ENCODE measurements at regions not wholly inside any gene's neighbourhood (a gene's known extent, or its start where the extent isn't known, plus 50 kb on each side); places are given as distances from the start of the nearest gene placed in this dataset.

GRCh38 chr17:6196355-6196754, 126.2 kb downstream of the WSCD1 start:
- POLR2A ChIA-PET (ENCODE audit: partially characterized antibody) = no interaction called here
- H3K79me1 ChIP-seq (ENCODE audit: low read depth, low read length) = no peaks in the 10 kb centered on the region
- FAIRE-seq (no peak), DNase-seq (ENCODE audit: low read depth in 1 of 2, low spot score in 2 of 2) (no peak)
- TF ChIP-seq SIN3A (conservative IDR thresholded peaks at IDR 0.05 in 1 of 2, IDR thresholded peaks at IDR 0.05 in 1 of 2; ENCODE audit: low read depth in 1 of 2, low read length in 2 of 2) (no peak), SUZ12 (IDR thresholded peaks at IDR 0.05; ENCODE audit: low read length) (no peak), NRF1 (IDR thresholded peaks at IDR 0.05; ENCODE audit: low read depth, low read length) (no peak), POLR2A (IDR thresholded peaks at IDR 0.05; ENCODE audit: control extremely low read depth in 1 of 2, low read depth in 2 of 2, low read length in 2 of 2) (no peak), YY1 (IDR thresholded peaks at IDR 0.05; ENCODE audit: low read depth, low read length) (no peak), TEAD4 (IDR thresholded peaks at IDR 0.05; ENCODE audit: low read depth, low read length) (no peak), GABPA (IDR thresholded peaks at IDR 0.05; ENCODE audit: borderline replicate concordance, insufficient read depth, low read length) (no peak), SAP30 (IDR thresholded peaks at IDR 0.05; ENCODE audit: insufficient read depth, insufficient replicate concordance, low read length) (no peak), CTBP2 (IDR thresholded peaks at IDR 0.05; ENCODE audit: borderline replicate concordance, insufficient read depth, insufficient read length, low read length) (no peak), TCF12 (IDR thresholded peaks at IDR 0.05; ENCODE audit: low read depth, low read length) (no peak), GTF2F1 (IDR thresholded peaks at IDR 0.05; ENCODE audit: borderline replicate concordance, low read depth, low read length) (no peak)
- no peaks in the 10 kb centered on the region for H3K36me3 ChIP-seq (ENCODE audit: control insufficient read depth in 2 of 4, insufficient read depth in 4 of 4, low read length in 3 of 4)
- no peak overlapping the region for H2AK5ac ChIP-seq (ENCODE audit: low read depth, low read length)
- no peaks in the 10 kb centered on the region for H3K79me2 ChIP-seq (ENCODE audit: control insufficient read depth in 1 of 2, insufficient read depth in 2 of 2, low read length in 2 of 2)
- H4K5ac ChIP-seq (ENCODE audit: insufficient read length, low read depth, low read length) = no peak overlapping the region
- H3K4me3 ChIP-seq (ENCODE audit: extremely low read depth in 1 of 4, insufficient read depth in 2 of 4, low read depth in 3 of 4, low read length in 4 of 4) = no peak overlapping the region
- no peak overlapping the region for H2BK5ac ChIP-seq (ENCODE audit: low read depth, low read length)
- no peak overlapping the region for H3K4ac ChIP-seq (replicated peaks; ENCODE audit: insufficient read length, low read depth, low read length)
- H3K14ac ChIP-seq (ENCODE audit: insufficient read length) = no peak overlapping the region
- no peak overlapping the region for H2BK15ac ChIP-seq (ENCODE audit: low read length)
- H3K9me3 ChIP-seq (ENCODE audit: insufficient read depth in 2 of 2, low read depth in 1 of 2, low read length in 1 of 2) = peaks cover 0 to 5% of the 10 kb centered on the region in 2 experiments; a peak in 2 of 4 replicates
- H3K4me2 ChIP-seq (ENCODE audit: insufficient read depth in 1 of 2, low read depth in 2 of 2, low read length in 2 of 2) = no peak overlapping the region
- no peak overlapping the region for H3K18ac ChIP-seq (ENCODE audit: extremely low read depth, low read length)
- H3K56ac ChIP-seq (replicated peaks; ENCODE audit: insufficient read length, low read depth, low read length) = no peak overlapping the region
- H3K23ac ChIP-seq (ENCODE audit: insufficient read length) = no peak overlapping the region
- H2BK120ac ChIP-seq (replicated peaks; ENCODE audit: low read depth, low read length) = no peak overlapping the region
- H4K20me1 ChIP-seq (replicated peaks in 1 of 2; ENCODE audit: control insufficient read depth in 1 of 2, insufficient read depth in 2 of 2, low read length in 2 of 2) = no peaks in the 10 kb centered on the region
- CTCF ChIA-PET (ENCODE audit: partially characterized antibody) = interaction anchor here (1.0 kb wide), 1 partner anchor 9 kb away, joined by 4 read pairs; no protein-coding TSS in a partner anchor
- no peak overlapping the region for H4K91ac ChIP-seq (replicated peaks; ENCODE audit: insufficient read length, low read length)
- no peak overlapping the region for H2BK20ac ChIP-seq (ENCODE audit: low read length)
- H3K27ac ChIP-seq (ENCODE audit: low read depth, low read length) = no peak overlapping the region
- peaks cover 6% of the 10 kb centered on the region; the same call in 1 of the 2 replicates for H3K23me2 ChIP-seq (ENCODE audit: low read depth, low read length)
- no peaks in the 10 kb centered on the region for H3K4me1 ChIP-seq (replicated peaks in 1 of 4; ENCODE audit: control insufficient read depth in 3 of 4, insufficient read depth in 4 of 4, low read length in 3 of 4)
- H2AFZ ChIP-seq (ENCODE audit: low read length) = no peak overlapping the region
- H3K27me3 ChIP-seq (replicated peaks in 1 of 4; ENCODE audit: control insufficient read depth in 3 of 4, extremely low read depth in 1 of 4, insufficient read depth in 3 of 4, low read length in 3 of 4) = no peaks in the 10 kb centered on the region
- 0 out of 2 replicates have a peak overlapping the region, but pooled peaks have one; percentile 17 for H2BK12ac ChIP-seq (ENCODE audit: low read depth, low read length)
- H3K9ac ChIP-seq (replicated peaks in 1 of 4; ENCODE audit: extremely low read depth in 1 of 4, low read depth in 3 of 4, low read length in 3 of 4) = no peak overlapping the region
- no peak overlapping the region for H4K8ac ChIP-seq (ENCODE audit: extremely low read depth, insufficient read depth, low read length)
- WGBS, 2 experiments (ENCODE audit: extremely low coverage in 1 of 2, insufficient coverage in 1 of 2, insufficient read length in 1 of 2, insufficient replicate concordance in 2 of 2, low coverage in 1 of 2, low lambda C conversion rate in 2 of 2, missing lambda C conversion rate in 1 of 2) = 89% methylated on average over 4 of the region's 4 CpGs; no CpG with 5 or more reads in 1 of the 2 experiments

All from H1 (cell line).